HUES48 (cell line): ENCODE measurements at regions not wholly inside any gene's neighbourhood (a gene's known extent, or its start where the extent isn't known, plus 50 kb on each side); places are given as distances from the start of the nearest gene placed in this dataset.

Source experiments
- H3K27ac ChIP-seq: one replicate; pipeline ENCODE4 v1.7.0; 2013; ENCODE audit warnings: low read depth, low read length, inconsistent platforms
- H3K27me3 ChIP-seq: 2 replicates; pipeline ENCODE4 v1.6.1; 2013; ENCODE audit warnings: mild to moderate bottlenecking, low read length; ENCODE audit not compliant: control insufficient read depth, insufficient read depth
- H3K36me3 ChIP-seq: 2 replicates; pipeline ENCODE4 v1.6.1; 2013; ENCODE audit warnings: low read length; ENCODE audit not compliant: control insufficient read depth, insufficient read depth
- H3K4me1 ChIP-seq: 2 replicates; pipeline ENCODE4 v1.6.1; 2013; ENCODE audit warnings: mild to moderate bottlenecking, low read length; ENCODE audit not compliant: control insufficient read depth, insufficient read depth
- H3K4me3 ChIP-seq: 2 replicates; pipeline ENCODE4 v1.5.1; 2013; ENCODE audit warnings: mild to moderate bottlenecking, low read depth, low read length
- H3K9ac ChIP-seq: 2 replicates; pipeline ENCODE4 v1.6.1; 2013; ENCODE audit warnings: mild to moderate bottlenecking, low read depth, low read length, moderate library complexity
- H3K9me3 ChIP-seq: 2 replicates; pipeline ENCODE4 v1.6.1; 2013; ENCODE audit warnings: low read length; ENCODE audit not compliant: control insufficient read depth, insufficient read depth

GRCh38 chr9:16172796-16173195 is 620.0 kb downstream of the CCDC171 start:
- no peak overlapping the region for H3K9ac ChIP-seq
- no peaks in the 10 kb centered on the region for H3K4me1 ChIP-seq
- H3K27ac ChIP-seq, result no peak overlapping the region
- H3K9me3 ChIP-seq, result no peaks in the 10 kb centered on the region
- no peak overlapping the region for H3K4me3 ChIP-seq
- no peaks in the 10 kb centered on the region for H3K27me3 ChIP-seq
- H3K36me3 ChIP-seq, result no peaks in the 10 kb centered on the region

DNA sequence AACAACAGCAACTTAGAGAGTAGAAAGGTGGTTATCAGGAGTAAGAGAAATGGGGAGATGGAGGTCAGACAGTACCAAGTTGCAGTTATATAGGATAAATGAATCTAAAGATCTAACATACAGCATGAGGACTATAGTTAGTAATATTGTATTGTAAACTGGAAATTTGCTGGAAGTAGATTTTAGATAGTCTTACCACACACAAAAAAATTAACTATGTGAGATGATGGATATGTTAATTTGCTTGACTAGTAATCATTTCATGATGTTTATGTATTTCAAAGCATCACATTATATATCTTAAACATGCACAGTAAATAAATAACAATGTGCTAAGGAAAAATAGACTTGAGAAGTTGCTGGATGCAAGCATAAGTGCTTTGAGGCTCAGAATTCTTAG is 622.1 kb downstream of the CCDC171 start:
- H3K4me3 ChIP-seq, result no peak overlapping the region
- H3K27me3 ChIP-seq, result no peaks in the 10 kb centered on the region
- no peak overlapping the region for H3K9ac ChIP-seq
- no peak overlapping the region for H3K27ac ChIP-seq
- H3K9me3 ChIP-seq, result no peaks in the 10 kb centered on the region
- H3K36me3 ChIP-seq, result no peaks in the 10 kb centered on the region
- H3K4me1 ChIP-seq, result no peaks in the 10 kb centered on the region

DNA sequence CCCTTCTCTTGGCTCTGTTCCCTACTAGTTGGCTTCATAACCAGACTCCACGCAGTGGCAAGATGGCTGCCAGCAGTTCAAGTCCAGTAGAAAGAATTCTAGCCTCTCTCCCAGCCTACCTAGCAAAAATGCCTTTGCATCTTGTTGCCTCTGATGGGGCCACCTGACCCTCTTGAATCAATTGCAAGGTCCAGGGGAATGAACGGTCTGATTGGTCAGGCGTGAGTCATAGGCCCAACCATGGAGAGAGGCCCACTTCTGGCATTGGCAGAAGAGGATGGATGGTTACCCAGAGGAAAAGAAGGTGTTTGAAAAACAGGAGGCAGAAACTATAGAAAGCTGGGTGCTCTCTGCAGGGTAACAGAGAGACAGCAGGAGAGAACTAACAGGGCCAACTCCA is 622.6 kb downstream of the CCDC171 start:
- H3K4me1 ChIP-seq, result no peaks in the 10 kb centered on the region
- H3K4me3 ChIP-seq, result no peak overlapping the region

DNA sequence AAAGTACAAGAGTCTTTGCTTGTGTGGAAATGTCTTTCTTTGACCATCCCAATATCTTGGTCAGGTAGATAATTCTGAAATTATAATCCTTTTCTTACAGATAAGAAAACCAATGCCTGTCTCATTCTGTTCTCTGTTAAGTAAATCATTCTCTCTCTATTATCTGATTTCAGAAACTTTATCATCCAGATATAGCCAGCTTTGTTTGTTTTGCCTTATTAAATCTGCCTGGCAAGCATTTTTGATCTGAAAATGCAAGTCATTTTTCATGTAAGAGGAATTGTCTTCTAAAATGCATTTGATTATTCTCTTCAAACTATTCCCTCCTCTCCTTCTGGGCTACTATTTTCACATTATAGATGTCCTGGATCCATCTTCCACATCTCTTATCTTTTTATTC is 625.5 kb downstream of the CCDC171 start:
- H3K27ac ChIP-seq, result no peak overlapping the region

More for the DNA sequence above, 622.6 kb downstream of the CCDC171 start:
- no peak overlapping the region for H3K9ac ChIP-seq
- H3K27me3 ChIP-seq, result no peaks in the 10 kb centered on the region
- no peaks in the 10 kb centered on the region for H3K36me3 ChIP-seq
- no peak overlapping the region for H3K27ac ChIP-seq
- H3K9me3 ChIP-seq, result no peaks in the 10 kb centered on the region

DNA sequence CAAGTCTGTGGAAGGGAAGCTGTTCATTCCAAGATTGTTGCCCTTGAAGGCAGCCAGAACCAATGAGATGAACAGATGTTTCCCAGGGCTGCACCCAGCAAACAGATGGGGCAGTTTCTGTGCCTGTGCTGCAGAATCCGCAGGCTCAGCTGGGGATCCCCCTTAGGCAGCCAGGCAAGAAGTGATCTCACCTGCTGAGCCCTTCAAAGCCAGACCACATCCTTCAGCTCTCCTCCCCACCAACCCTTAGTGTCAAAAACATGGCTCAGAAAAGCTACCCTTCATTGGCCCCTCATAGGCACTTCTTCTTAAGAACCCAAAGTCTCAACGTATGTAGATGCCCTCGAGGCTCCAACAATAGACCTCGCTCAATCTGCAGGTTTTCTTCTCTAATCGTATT is 626.7 kb downstream of the CCDC171 start:
- Histone ChIP-seq H3K9ac (no peak overlapping the region), H3K9me3 (no peaks in the 10 kb centered on the region), H3K27ac (no peak overlapping the region), H3K4me3 (no peak overlapping the region), H3K27me3 (no peaks in the 10 kb centered on the region), H3K36me3 (no peaks in the 10 kb centered on the region), H3K4me1 (no peaks in the 10 kb centered on the region)

More for the DNA sequence above, 625.5 kb downstream of the CCDC171 start:
- H3K9me3 ChIP-seq, result no peaks in the 10 kb centered on the region
- H3K27me3 ChIP-seq, result no peaks in the 10 kb centered on the region
- no peaks in the 10 kb centered on the region for H3K36me3 ChIP-seq
- no peaks in the 10 kb centered on the region for H3K4me1 ChIP-seq
- no peak overlapping the region for H3K9ac ChIP-seq
- no peak overlapping the region for H3K4me3 ChIP-seq

DNA sequence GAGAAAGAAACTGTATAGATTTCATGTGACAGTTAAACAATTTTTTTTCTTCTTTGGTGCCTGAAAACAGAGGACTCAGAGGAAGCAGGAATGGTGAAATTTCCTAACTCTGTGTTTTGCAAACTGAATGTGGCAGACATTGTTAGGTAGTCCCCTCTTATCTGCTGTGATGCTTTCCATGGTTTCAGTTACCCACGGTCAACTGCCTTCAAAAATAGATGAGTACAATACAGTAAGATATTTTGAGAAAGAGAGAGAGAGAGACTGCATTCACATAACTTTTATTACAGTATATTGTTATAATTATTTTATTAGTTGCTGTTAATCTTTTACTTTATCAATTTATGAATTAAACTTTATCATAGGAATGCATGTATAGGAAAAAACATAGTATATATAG is 627.2 kb downstream of the CCDC171 start:
- Histone ChIP-seq H3K4me1 (no peaks in the 10 kb centered on the region), H3K27me3 (no peaks in the 10 kb centered on the region), H3K9me3 (no peaks in the 10 kb centered on the region), H3K9ac (no peak overlapping the region), H3K4me3 (no peak overlapping the region), H3K36me3 (no peaks in the 10 kb centered on the region), H3K27ac (no peak overlapping the region)

- Histone ChIP-seq H3K4me1 (no peaks in the 10 kb centered on the region), H3K4me3 (no peak overlapping the region), H3K27me3 (no peaks in the 10 kb centered on the region), H3K9ac (no peak overlapping the region), H3K27ac (no peak overlapping the region), H3K9me3 (no peaks in the 10 kb centered on the region), H3K36me3 (no peaks in the 10 kb centered on the region)
Measured at GRCh38 chr9:16180546-16180945, 627.7 kb downstream of the CCDC171 start.

- no peak overlapping the region for H3K4me3 ChIP-seq
- no peaks in the 10 kb centered on the region for H3K9me3 ChIP-seq
- no peak overlapping the region for H3K9ac ChIP-seq
- no peaks in the 10 kb centered on the region for H3K36me3 ChIP-seq
- no peaks in the 10 kb centered on the region for H3K27me3 ChIP-seq
- H3K4me1 ChIP-seq, result no peaks in the 10 kb centered on the region
- H3K27ac ChIP-seq, result no peak overlapping the region
Measured at GRCh38 chr9:16181539-16181938, 628.7 kb downstream of the CCDC171 start.

DNA sequence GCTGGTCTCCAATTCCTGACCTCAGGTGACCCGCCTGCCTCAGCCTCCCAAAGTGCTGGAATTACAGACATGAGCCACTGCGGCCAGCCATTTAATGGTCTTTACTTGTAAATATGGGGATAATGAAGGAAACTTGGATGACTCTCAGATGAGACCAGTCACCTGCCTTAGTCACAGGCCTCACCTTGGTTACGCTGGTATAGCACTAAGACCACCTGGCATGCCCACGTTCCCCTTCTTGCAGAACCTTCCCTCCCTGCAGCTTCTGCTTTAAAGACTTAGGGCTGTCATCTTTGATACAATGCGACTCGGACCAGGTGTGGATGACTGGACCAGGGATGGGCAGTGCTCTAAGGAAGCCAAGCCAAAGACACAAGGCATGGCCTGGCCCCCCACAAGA is 629.9 kb downstream of the CCDC171 start:
- Histone ChIP-seq H3K27me3 (no peaks in the 10 kb centered on the region), H3K27ac (no peak overlapping the region), H3K4me3 (no peak overlapping the region), H3K9ac (no peak overlapping the region), H3K4me1 (no peaks in the 10 kb centered on the region), H3K9me3 (no peaks in the 10 kb centered on the region), H3K36me3 (no peaks in the 10 kb centered on the region)

- no peak overlapping the region for H3K27ac ChIP-seq
- no peak overlapping the region for H3K9ac ChIP-seq
- H3K4me1 ChIP-seq, result no peaks in the 10 kb centered on the region
- no peaks in the 10 kb centered on the region for H3K36me3 ChIP-seq
- 0 out of 2 replicates have a peak, but pooled peaks cover 2% of the 10 kb centered on the region for H3K9me3 ChIP-seq
- H3K27me3 ChIP-seq, result no peaks in the 10 kb centered on the region
- H3K4me3 ChIP-seq, result no peak overlapping the region
Measured at GRCh38 chr9:16184964-16185646, 632.3 kb downstream of the CCDC171 start.

DNA sequence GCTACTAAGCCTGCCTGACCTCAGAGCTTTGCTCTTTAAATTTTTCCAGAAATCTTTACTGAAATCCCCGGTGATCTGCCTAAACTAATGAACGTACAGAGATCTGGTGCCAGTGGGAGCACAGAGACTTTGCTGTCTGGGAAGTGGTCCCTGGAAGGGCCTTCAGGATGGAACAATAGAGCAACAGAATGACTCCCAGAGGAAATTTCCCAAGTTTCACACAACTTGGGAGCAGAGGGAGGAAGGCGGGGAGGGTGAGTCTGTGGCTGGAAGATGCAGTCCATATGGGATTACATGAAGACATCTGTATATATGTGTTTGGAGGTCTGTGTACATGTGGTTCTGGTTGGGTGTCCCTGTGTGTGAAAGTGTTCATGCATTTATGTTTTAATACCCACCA is 638.3 kb downstream of the CCDC171 start:
- H3K27ac ChIP-seq, result no peak overlapping the region
- H3K4me3 ChIP-seq, result no peak overlapping the region
- no peaks in the 10 kb centered on the region for H3K27me3 ChIP-seq
- H3K9ac ChIP-seq, result no peak overlapping the region
- no peaks in the 10 kb centered on the region for H3K36me3 ChIP-seq
- H3K9me3 ChIP-seq, result 0 out of 2 replicates have a peak, but pooled peaks cover 2% of the 10 kb centered on the region
- H3K4me1 ChIP-seq, result peaks cover 18% of the 10 kb centered on the region
